Suprapubic skin (tissue), 4 donors: ENCODE measurements at regions not wholly inside any gene's neighbourhood (a gene's known extent, or its start where the extent isn't known, plus 50 kb on each side); places are given as distances from the start of the nearest gene placed in this dataset.

Experiments used
- DNase-seq, 2 donors: peaks; one replicate each; pipeline ENCODE4 v3.0.0-alpha.2; 2019; ENCODE audit warnings: low spot score in 2 of 2
- H3K27ac ChIP-seq: fragments of 200-600 bp; sonication (generic); one replicate; pipeline ENCODE4 v1.5.1; 2019
- H3K27me3 ChIP-seq: fragments of 200-600 bp; sonication (generic); one replicate; pipeline ENCODE4 v1.5.1; 2019
- H3K36me3 ChIP-seq: fragments of 200-600 bp; sonication (generic); one replicate; pipeline ENCODE4 v1.5.1; 2019
- H3K4me1 ChIP-seq: fragments of 200-600 bp; sonication (generic); one replicate; pipeline ENCODE4 v1.5.1; 2019
- H3K4me3 ChIP-seq: fragments of 200-600 bp; sonication (generic); one replicate; pipeline ENCODE4 v1.5.1; 2019; ENCODE audit warnings: mild to moderate bottlenecking
- H3K9me3 ChIP-seq: fragments of 200-600 bp; sonication (generic); one replicate; pipeline ENCODE4 v1.5.1; 2019
- CTCF ChIP-seq, 2 donors: fragments of 200-600 bp in 1 of 2; fragments of 450-650 bp in 1 of 2; sonication (generic) in 1 of 2; IDR thresholded peaks; one replicate each; pipeline ENCODE4 v1.5.1; 2016 to 2019; ENCODE audit warnings: antibody characterized with exemption in 2 of 2, mild to moderate bottlenecking in 1 of 2, moderate library complexity in 1 of 2
- EP300 ChIP-seq: sonication (generic); formaldehyde crosslinking; IDR thresholded peaks from one replicate; pipeline ENCODE4 v1.6.1; 2017; ENCODE audit warnings: antibody characterized with exemption
- POLR2A ChIP-seq, 2 donors: fragments of 450-650 bp; IDR thresholded peaks; one replicate each; pipeline ENCODE4 v1.6.1; 2017; ENCODE audit warnings: antibody characterized with exemption in 2 of 2, mild to moderate bottlenecking in 2 of 2, moderate library complexity in 2 of 2
- POLR2AphosphoS5 ChIP-seq, 3 donors: sonication (generic); formaldehyde crosslinking; IDR thresholded peaks; one replicate each; pipeline ENCODE4 v1.6.1; 2017; ENCODE audit warnings: antibody characterized with exemption in 3 of 3
- WGBS: methylation state at CpG from one replicate; pipeline ENCODE4 v1.1.5; 2018; 5-methylcytosine and 5-hydroxymethylcytosine counted together

GRCh38 chr6:40334496-40335270 lies 252.5 kb downstream of the LRFN2 start:
- WGBS = 30% methylated on average over 5 of the region's 5 CpGs
- no peaks in the 10 kb centered on the region for H3K9me3 ChIP-seq
- no peaks in the 10 kb centered on the region for H3K36me3 ChIP-seq
- no peak for DNase-seq
- H3K27ac ChIP-seq = no peak overlapping the region
- peaks cover 59% of the 10 kb centered on the region for H3K27me3 ChIP-seq
- H3K4me1 ChIP-seq = no peaks in the 10 kb centered on the region
- no peak for TF ChIP-seq EP300
- no peak for TF ChIP-seq POLR2AphosphoS5 (IDR thresholded peaks at IDR 0.05)
- TF ChIP-seq CTCF (IDR thresholded peaks at IDR 0.05) = no peak
- no peak for TF ChIP-seq POLR2A (IDR thresholded peaks at IDR 0.05)
- H3K4me3 ChIP-seq = no peak overlapping the region

- no peak overlapping the region for H3K4me3 ChIP-seq
- peaks cover 46% of the 10 kb centered on the region for H3K27me3 ChIP-seq
- TF ChIP-seq EP300 = no peak
- no peak for TF ChIP-seq POLR2A (IDR thresholded peaks at IDR 0.05)
- TF ChIP-seq POLR2AphosphoS5 (IDR thresholded peaks at IDR 0.05) = no peak
- TF ChIP-seq CTCF (IDR thresholded peaks at IDR 0.05) = no peak
- H3K9me3 ChIP-seq = no peaks in the 10 kb centered on the region
- no peaks in the 10 kb centered on the region for H3K36me3 ChIP-seq
- no peak overlapping the region for H3K27ac ChIP-seq
- DNase-seq = no peak
- 46% methylated on average over 3 of the region's 3 CpGs for WGBS
- no peaks in the 10 kb centered on the region for H3K4me1 ChIP-seq
These were observed 255.6 kb downstream of the LRFN2 start for GRCh38 chr6:40331545-40331944.

- no peak overlapping the region for H3K4me3 ChIP-seq
- no peak overlapping the region for H3K27ac ChIP-seq
- H3K36me3 ChIP-seq = no peaks in the 10 kb centered on the region
- 68% methylated on average over 3 of the region's 4 CpGs for WGBS
- no peaks in the 10 kb centered on the region for H3K9me3 ChIP-seq
- peaks cover 37% of the 10 kb centered on the region for H3K27me3 ChIP-seq
- TF ChIP-seq POLR2A (IDR thresholded peaks at IDR 0.05) (no peak), CTCF (IDR thresholded peaks at IDR 0.05) (no peak), EP300 (no peak), POLR2AphosphoS5 (IDR thresholded peaks at IDR 0.05) (no peak)
- H3K4me1 ChIP-seq = no peaks in the 10 kb centered on the region
- no peak for DNase-seq
These were observed 256.9 kb downstream of the LRFN2 start for GRCh38 chr6:40330301-40330721.

GRCh38 chr6:40328986-40329545 lies 258.1 kb downstream of the LRFN2 start:
- no peak for DNase-seq
- 72% methylated on average over 4 of the region's 4 CpGs for whole genome bisulfite sequencing
- TF ChIP-seq EP300 = no peak
- no peak for TF ChIP-seq POLR2AphosphoS5 (IDR thresholded peaks at IDR 0.05)
- TF ChIP-seq CTCF (IDR thresholded peaks at IDR 0.05) = no peak
- no peak for TF ChIP-seq POLR2A (IDR thresholded peaks at IDR 0.05)
- Histone ChIP-seq H3K27ac (no peak overlapping the region), H3K4me1 (no peaks in the 10 kb centered on the region), H3K27me3 (peaks cover 34% of the 10 kb centered on the region), H3K4me3 (no peak overlapping the region), H3K36me3 (no peaks in the 10 kb centered on the region), H3K9me3 (no peaks in the 10 kb centered on the region)

GRCh38 chr6:40328386-40328985 lies 258.7 kb downstream of the LRFN2 start:
- DNase-seq = no peak
- no peaks in the 10 kb centered on the region for H3K4me1 ChIP-seq
- no peak overlapping the region for H3K4me3 ChIP-seq
- H3K36me3 ChIP-seq = no peaks in the 10 kb centered on the region
- H3K27me3 ChIP-seq = peaks cover 31% of the 10 kb centered on the region
- TF ChIP-seq EP300 = no peak
- no peak for TF ChIP-seq POLR2A (IDR thresholded peaks at IDR 0.05)
- peak; percentile 34 to 68 for TF ChIP-seq CTCF (IDR thresholded peaks at IDR 0.05)
- no peaks in the 10 kb centered on the region for H3K9me3 ChIP-seq
- H3K27ac ChIP-seq = no peak overlapping the region
- WGBS = 29% methylated on average over 11 of the region's 12 CpGs
